HG02642 (cell line): ENCODE measurements at regions not wholly inside any gene's neighbourhood (a gene's known extent, or its start where the extent isn't known, plus 50 kb on each side); places are given as distances from the start of the nearest gene placed in this dataset.

Experiments
- ATAC-seq: cut with Tn5 transposase; IDR thresholded peaks from one replicate; pipeline ENCODE4 v1.9.1; 2021; ENCODE audit warnings: mild to moderate bottlenecking; ENCODE audit not compliant: unreplicated experiment, poor library complexity

- ATAC-seq = no peak
These were observed 879.7 kb downstream of the RPA4 start for GRCh38 chrX:97763391-97763790.

- ATAC-seq = no peak
These were observed 880.3 kb downstream of the RPA4 start for GRCh38 chrX:97763981-97764380.

GRCh38 chrX:97766501-97767095, 882.9 kb downstream of the RPA4 start:
- ATAC-seq = no peak

DNA sequence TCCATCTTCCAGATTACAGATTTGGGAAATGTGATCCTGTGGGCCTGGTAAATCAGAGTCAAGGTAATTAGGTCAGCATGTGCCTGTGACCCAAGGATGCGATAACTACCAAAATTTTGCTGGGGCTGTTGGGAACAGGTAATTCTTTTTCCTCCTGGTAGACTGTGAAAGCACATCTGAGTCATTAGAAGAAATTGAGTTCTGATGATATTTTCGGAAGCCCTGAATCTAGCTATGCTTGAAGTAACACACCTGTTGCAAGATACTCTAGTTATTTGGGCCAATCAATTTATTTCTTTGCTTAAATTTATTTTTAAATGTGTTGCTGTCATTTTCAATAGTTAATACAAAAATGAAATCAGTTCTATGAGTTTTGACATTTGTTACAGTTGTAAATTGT, 903.6 kb downstream of the RPA4 start:
- no peak for ATAC-seq

DNA sequence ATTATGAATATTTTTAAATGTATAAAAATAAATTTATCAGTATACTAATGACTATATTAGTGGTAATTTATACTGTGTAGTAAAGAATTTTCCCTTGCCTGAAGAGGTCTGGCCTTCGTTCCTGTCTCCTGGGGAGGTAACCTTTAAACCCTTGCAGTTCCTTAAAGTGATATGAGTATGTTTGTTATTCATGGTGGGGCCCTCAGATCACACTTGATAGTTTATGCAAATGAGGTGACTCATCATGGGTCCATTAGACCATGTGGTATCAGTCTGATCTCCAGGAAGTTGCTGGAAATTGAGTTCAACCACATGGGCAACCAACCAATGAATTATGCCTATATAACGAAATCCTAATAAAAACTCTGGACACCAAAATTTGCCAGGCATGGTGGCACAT, 904.1 kb downstream of the RPA4 start:
- no peak for ATAC-seq

GRCh38 chrX:97790850-97791249, 907.1 kb downstream of the RPA4 start:
- ATAC-seq = no peak

- ATAC-seq = no peak
These were observed 913.4 kb downstream of the RPA4 start for GRCh38 chrX:97797076-97797475.

GRCh38 chrX:97806238-97806637, 922.5 kb downstream of the RPA4 start:
- no peak for ATAC-seq

GRCh38 chrX:97806946-97807345, 923.2 kb downstream of the RPA4 start:
- ATAC-seq = no peak

GRCh38 chrX:97820170-97820569, 936.5 kb downstream of the RPA4 start:
- no peak for ATAC-seq

DNA sequence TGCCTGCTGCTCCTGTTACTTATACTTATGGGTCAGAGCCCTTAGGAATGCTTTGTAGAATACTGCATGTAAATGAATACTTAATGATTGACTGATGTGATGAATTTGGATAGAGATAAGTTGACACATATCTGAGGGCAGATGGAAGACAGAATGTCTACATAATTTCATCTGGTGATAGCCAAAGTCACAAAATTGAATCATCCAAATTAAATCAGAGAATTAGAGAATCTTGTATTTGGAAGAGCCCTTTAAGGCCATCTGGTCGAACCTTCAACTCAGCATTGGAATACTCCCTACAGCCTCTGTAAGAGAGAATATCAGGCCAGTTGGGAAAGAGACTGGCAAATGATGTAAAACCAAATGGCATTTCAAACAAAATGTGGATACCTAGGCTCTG, 944.8 kb downstream of the RPA4 start:
- ATAC-seq = no peak

GRCh38 chrX:97835969-97836368, 952.3 kb downstream of the RPA4 start:
- ATAC-seq = no peak

GRCh38 chrX:97841544-97842179, 958.0 kb downstream of the RPA4 start:
- no peak for ATAC-seq

DNA sequence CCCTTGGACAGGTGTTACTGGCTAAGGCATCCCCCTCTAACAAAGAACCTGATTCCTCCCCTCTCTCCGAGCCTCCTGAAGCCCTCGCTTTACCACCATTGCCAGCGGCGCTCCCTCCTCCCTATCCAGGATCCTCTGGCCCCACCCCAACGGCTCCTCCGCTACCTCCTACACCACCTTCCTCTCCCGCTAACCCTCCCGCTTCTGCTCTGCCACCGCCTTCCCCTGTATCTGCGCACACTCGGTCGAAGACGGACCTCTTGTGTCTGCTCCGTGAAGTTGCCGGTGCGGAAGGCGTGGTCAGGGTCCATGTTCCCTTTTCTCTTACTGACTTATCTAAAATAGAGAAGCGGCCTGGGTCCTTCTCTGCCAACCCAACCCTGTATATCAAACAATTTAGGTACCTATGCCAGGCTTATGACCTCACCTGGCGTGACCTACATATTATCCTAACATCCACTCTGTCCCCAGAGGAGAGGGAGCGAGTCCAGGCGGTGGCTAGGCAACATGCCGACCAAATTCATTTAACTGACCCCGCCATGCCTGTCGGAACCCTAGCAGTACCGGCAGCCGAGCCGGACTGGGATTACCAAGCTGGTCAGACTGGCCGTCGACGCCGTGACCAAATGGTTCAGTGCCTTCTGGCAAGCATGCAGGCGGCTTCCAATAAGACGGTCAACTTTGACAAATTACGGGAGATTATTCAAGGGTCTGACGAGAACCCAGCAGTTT, 958.9 kb downstream of the RPA4 start:
- ATAC-seq = no peak

DNA sequence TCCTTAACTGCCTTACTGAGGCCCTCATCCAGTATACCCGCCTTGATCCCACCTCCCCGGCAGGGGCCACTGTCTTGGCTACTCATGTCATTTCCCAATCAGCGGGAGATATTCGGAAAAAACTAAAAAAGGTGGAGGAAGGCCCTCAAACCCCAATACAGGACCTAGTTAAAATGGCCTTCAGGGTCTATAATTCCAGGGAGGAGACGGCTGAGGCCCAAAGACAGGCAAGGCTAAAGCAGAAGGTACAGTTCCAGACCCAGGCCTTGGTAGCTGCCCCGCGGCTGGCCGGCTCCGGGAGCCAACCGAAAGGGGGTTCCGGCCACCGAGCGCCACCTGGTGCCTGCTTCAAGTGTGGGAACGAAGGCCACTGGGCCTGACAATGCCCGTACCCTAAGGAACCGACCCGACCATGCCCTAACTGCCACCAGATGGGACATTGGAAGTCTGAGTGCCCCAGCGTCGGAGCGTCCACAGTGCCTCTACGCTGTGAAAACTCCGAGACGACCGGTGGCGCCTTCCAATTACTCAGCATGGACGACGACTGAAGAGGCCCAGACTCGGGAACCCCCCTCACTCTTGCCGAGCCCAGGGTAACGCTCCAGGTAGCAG, 959.6 kb downstream of the RPA4 start:
- no peak for ATAC-seq

GRCh38 chrX:97844161-97844560, 960.5 kb downstream of the RPA4 start:
- no peak for ATAC-seq

- ATAC-seq = no peak
These were observed 961.2 kb downstream of the RPA4 start for GRCh38 chrX:97844943-97845342.

DNA sequence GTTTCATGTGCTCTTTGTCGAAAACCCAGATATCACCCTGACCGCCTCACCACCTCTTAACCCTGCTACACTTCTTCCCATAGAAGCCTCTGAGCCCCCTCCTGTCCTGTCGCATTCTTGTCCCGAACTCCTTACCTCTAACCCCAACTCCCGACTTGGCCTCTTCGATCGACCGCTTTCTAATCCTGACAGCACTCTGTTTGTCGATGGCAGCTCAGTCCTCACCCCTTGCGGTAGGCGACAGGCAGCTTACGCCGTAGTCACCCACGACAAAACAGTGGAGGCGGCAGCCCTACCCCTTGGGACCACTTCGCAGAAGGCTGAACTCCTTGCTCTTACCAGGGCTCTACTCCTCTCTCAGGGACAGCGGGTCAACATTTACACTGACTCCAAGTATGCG, 961.7 kb downstream of the RPA4 start:
- no peak for ATAC-seq

- no peak for ATAC-seq
These were observed 962.5 kb downstream of the RPA4 start for GRCh38 chrX:97846228-97846627.

GRCh38 chrX:97846718-97847237, 963.1 kb downstream of the RPA4 start:
- no peak for ATAC-seq
